Lower lobe of right lung (tissue), 2 donors: ENCODE measurements at regions not wholly inside any gene's neighbourhood (a gene's known extent, or its start where the extent isn't known, plus 50 kb on each side); places are given as distances from the start of the nearest gene placed in this dataset.

Source experiments
- ATAC-seq, 2 donors: fragments of 200-7000 bp; cut with Tn5 transposase; one replicate each; pipeline ENCODE4 v1.9.1; 2020 to 2022; ENCODE audit warnings: mild to moderate bottlenecking in 2 of 2, moderate library complexity in 2 of 2
- DNase-seq: peaks from one replicate; pipeline ENCODE4 v3.0.0-alpha.2; 2020
- H3K27ac ChIP-seq: fragments of 200-600 bp; one replicate; pipeline ENCODE4 v1.8.0; 2022
- H3K27me3 ChIP-seq: fragments of 200-600 bp; one replicate; pipeline ENCODE4 v1.8.0; 2022; ENCODE audit warnings: low read depth
- H3K36me3 ChIP-seq: fragments of 200-600 bp; one replicate; pipeline ENCODE4 v1.8.0; 2022; ENCODE audit warnings: mild to moderate bottlenecking
- H3K4me1 ChIP-seq: fragments of 200-600 bp; one replicate; pipeline ENCODE4 v1.8.0; 2022
- H3K4me3 ChIP-seq: fragments of 200-600 bp; one replicate; pipeline ENCODE4 v1.8.0; 2022; ENCODE audit warnings: mild to moderate bottlenecking
- H3K9me3 ChIP-seq: fragments of 200-600 bp; one replicate; pipeline ENCODE4 v1.8.0; 2022
- CTCF ChIP-seq: fragments of 200-600 bp; IDR thresholded peaks from one replicate; pipeline ENCODE4 v1.8.0; 2022; ENCODE audit warnings: antibody characterized with exemption, mild to moderate bottlenecking
- intact Hi-C: fragments of 100-400 bp; cut with DNase I; formaldehyde crosslinking; loops from one replicate; pipeline ENCODE4 v1.11.0; 2022
- donor health status: DM: no; HTN: yes; CAD: no; lungs with severe emphysema.

- Histone ChIP-seq H3K36me3 (no peaks in the 10 kb centered on the region), H3K27ac (no peak overlapping the region)
Measured at GRCh38 chr15:20349774-20350498, 191.7 kb downstream of the GOLGA6L6 start.

GRCh38 chr15:20348900-20349773, 192.5 kb downstream of the GOLGA6L6 start:
- peaks cover 13% of the 10 kb centered on the region for H3K27me3 ChIP-seq
- peak; percentile 5 to 7 for ATAC-seq
- H3K27ac ChIP-seq = no peak overlapping the region
- no peaks in the 10 kb centered on the region for H3K36me3 ChIP-seq
- peak; percentile 59 for DNase-seq
- no peaks in the 10 kb centered on the region for H3K4me1 ChIP-seq
- no peak for TF ChIP-seq CTCF
- intact Hi-C loops = no loop called here
- H3K4me3 ChIP-seq = no peak overlapping the region
- peaks cover 7% of the 10 kb centered on the region for H3K9me3 ChIP-seq

More at GRCh38 chr15:20349774-20350498, 191.7 kb downstream of the GOLGA6L6 start:
- peak in 1 of 2 donors; percentile 6 for ATAC-seq
- Histone ChIP-seq H3K9me3 (peaks cover 7% of the 10 kb centered on the region), H3K4me3 (no peak overlapping the region), H3K4me1 (no peaks in the 10 kb centered on the region), H3K27me3 (peaks cover 13% of the 10 kb centered on the region)
- no peak for TF ChIP-seq CTCF
- DNase-seq = peak; percentile 62
- intact Hi-C loops = no loop called here

- intact Hi-C loops = no loop called here
- no peaks in the 10 kb centered on the region for H3K4me1 ChIP-seq
- H3K36me3 ChIP-seq = no peaks in the 10 kb centered on the region
- peaks cover 7% of the 10 kb centered on the region for H3K9me3 ChIP-seq
- no peak overlapping the region for H3K4me3 ChIP-seq
- DNase-seq (no peak), ATAC-seq (no peak)
- TF ChIP-seq CTCF = no peak
- peaks cover 13% of the 10 kb centered on the region for H3K27me3 ChIP-seq
- H3K27ac ChIP-seq = no peak overlapping the region
Measured at GRCh38 chr15:20348291-20348899, 193.2 kb downstream of the GOLGA6L6 start.

GRCh38 chr15:20346082-20346805, 195.4 kb downstream of the GOLGA6L6 start:
- TF ChIP-seq CTCF = no peak
- ATAC-seq = no peak
- Histone ChIP-seq H3K9me3 (peaks cover 7% of the 10 kb centered on the region), H3K27ac (no peak overlapping the region), H3K4me3 (no peak overlapping the region), H3K4me1 (no peaks in the 10 kb centered on the region), H3K27me3 (peaks cover 13% of the 10 kb centered on the region), H3K36me3 (no peaks in the 10 kb centered on the region)
- no peak for DNase-seq
- intact Hi-C loops = no loop called here

- Histone ChIP-seq H3K4me3 (no peak overlapping the region), H3K27me3 (peaks cover 13% of the 10 kb centered on the region), H3K27ac (no peak overlapping the region), H3K4me1 (no peaks in the 10 kb centered on the region), H3K9me3 (peaks cover 7% of the 10 kb centered on the region), H3K36me3 (no peaks in the 10 kb centered on the region)
- ATAC-seq (no peak), DNase-seq (peak; percentile 51)
- no peak for TF ChIP-seq CTCF
- intact Hi-C loops = no loop called here
Measured at GRCh38 chr15:20345401-20345958, 196.1 kb downstream of the GOLGA6L6 start.
